Activated CD4-positive, alpha-beta T cell treated with anti-CD3 and anti-CD28 coated beads for 36 hours (primary cell): ENCODE measurements at regions not wholly inside any gene's neighbourhood (a gene's known extent, or its start where the extent isn't known, plus 50 kb on each side); places are given as distances from the start of the nearest gene placed in this dataset.
A peak's percentile ranks its signal among the peaks of the same experiment; 100 is the strongest.

Source experiments
- ATAC-seq: fragments of 200-7000 bp; cut with Tn5 transposase; one replicate; pipeline ENCODE4 v1.10.0; 2021; ENCODE audit warnings: mild to moderate bottlenecking, moderate library complexity
- CTCF ChIA-PET: fragments of 350-600 bp; sonication (Branson Sonifier 250); formaldehyde crosslinking; loops from one replicate; lab custom pipeline; 2021; ENCODE audit warnings: antibody characterized with exemption; lab: Charles Lee
- POLR2A ChIA-PET: fragments of 350-600 bp; sonication (Branson Sonifier 250); formaldehyde crosslinking; loops from one replicate; lab custom pipeline; 2021; ENCODE audit warnings: antibody characterized with exemption, inconsistent platforms; lab: Charles Lee
- DNase-seq: peaks from one replicate; pipeline ENCODE4 v3.0.0-alpha.2; 2020
- H3K27ac Mint-ChIP-seq: one replicate; pipeline ENCODE4 v1.8.0; 2021; ENCODE audit warnings: mixed read lengths
- H3K27me3 Mint-ChIP-seq: one replicate; pipeline ENCODE4 v1.8.0; 2021; ENCODE audit warnings: mixed read lengths
- H3K36me3 Mint-ChIP-seq: one replicate; pipeline ENCODE4 v1.8.0; 2021; ENCODE audit warnings: low read depth, mixed read lengths
- H3K4me1 Mint-ChIP-seq: one replicate; pipeline ENCODE4 v1.8.0; 2021; ENCODE audit warnings: mixed read lengths
- H3K4me3 Mint-ChIP-seq: one replicate; pipeline ENCODE4 v1.8.0; 2021; ENCODE audit warnings: mild to moderate bottlenecking, moderate library complexity, mixed read lengths
- H3K9me3 Mint-ChIP-seq: one replicate; pipeline ENCODE4 v1.8.0; 2021; ENCODE audit warnings: low read depth, mixed read lengths
- intact Hi-C, 2 experiments: fragments of 100-400 bp; cut with DNase I in 1 of 2; cut with micrococcal nuclease in 1 of 2; formaldehyde crosslinking; loops; one replicate each; pipeline versions ENCODE4 v1.14.2 to v1.15.1; 2022 to 2024; cut with DNase I, micrococcal nuclease

DNA sequence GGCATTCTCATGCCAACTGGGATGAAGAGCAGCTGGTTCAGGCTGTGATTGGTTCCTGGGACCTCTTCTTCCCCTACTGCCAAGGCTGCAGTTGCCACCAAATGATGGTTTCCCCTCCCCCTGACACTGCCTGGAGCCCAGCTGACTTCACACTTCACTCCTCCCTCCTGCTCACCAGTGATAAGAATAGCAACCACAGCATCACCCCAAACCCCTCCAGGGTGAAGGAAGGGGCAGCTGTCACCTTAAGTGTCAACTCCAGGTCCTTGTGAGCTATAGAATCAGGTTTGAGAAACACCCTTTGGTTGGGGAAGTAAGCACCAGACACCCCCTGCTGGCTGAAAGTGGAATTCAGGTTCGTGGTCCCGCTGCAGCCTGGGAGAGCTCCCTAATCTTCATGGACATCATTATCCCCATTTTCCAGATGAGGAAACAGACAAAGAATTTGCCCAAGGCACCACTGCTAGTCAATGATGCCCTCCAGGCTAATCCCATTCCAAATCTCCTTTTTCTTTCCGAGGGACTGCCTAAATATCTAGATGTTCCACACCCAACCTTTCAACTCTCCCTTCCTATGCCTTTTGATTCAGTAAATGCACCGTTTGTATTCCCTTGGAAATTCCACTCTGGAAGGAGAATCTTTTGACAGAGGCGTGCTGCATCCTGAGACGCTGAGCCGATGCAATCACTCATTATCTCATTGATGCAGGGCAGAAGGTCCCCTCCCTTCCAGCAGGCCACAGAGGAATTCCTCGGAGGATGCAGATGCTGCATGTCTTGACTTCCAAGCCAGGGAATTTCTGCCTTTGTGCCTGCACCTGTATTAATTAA lies 50.6 kb upstream of the UQCRFS1 start:
- H3K36me3 Mint-ChIP-seq, result no peaks in the 10 kb centered on the region
- H3K4me1 Mint-ChIP-seq, result no peaks in the 10 kb centered on the region
- H3K27ac Mint-ChIP-seq, result no peak overlapping the region
- H3K9me3 Mint-ChIP-seq, result no peaks in the 10 kb centered on the region
- ATAC-seq, result peak; percentile 39
- intact Hi-C loops, result loop anchor here (5.0 to 10.0 kb wide), 2 partner anchors 179 to 526 kb away; no protein-coding TSS in a partner anchor
- H3K4me3 Mint-ChIP-seq, result no peak overlapping the region
- CTCF ChIA-PET, result interaction anchor here (0.6 to 2.9 kb wide), 31 partner anchors 8 to 827 kb away, joined by 3 to 15 read pairs (median 3); partner anchors contain the start of gene UQCRFS1
- POLR2A ChIA-PET, result no interaction called here
- DNase-seq, result peak; percentile 75
- peaks cover 22% of the 10 kb centered on the region for H3K27me3 Mint-ChIP-seq

DNA sequence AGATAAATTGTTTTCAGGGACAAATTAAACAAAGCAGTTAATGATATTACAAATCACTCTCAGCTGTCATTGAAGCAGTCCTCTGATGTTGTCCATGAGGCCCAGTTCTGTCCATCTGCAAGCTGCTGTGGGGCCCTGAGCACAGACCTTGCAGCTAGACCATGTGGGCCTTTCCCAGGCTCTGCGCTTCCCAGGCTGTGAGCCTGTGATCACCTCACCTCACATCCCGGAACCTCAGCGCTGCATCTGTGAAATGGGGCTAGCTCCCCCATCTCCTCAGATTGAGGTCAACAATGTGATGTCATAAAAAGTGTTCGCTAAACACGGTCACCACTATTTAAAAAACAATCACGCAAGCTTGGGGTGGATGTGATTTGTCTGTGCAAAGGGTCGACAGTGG lies 51.9 kb upstream of the UQCRFS1 start:
- ChIA-PET POLR2A (no interaction called here), CTCF (interaction anchor here (1.0 to 2.9 kb wide), 3 partner anchors 10 to 828 kb away, joined by 3 to 15 read pairs (median 5); no protein-coding TSS in a partner anchor)
- no peak for DNase-seq
- Mint-ChIP-seq H3K27me3 (peaks cover 22% of the 10 kb centered on the region), H3K9me3 (no peaks in the 10 kb centered on the region), H3K4me1 (no peaks in the 10 kb centered on the region), H3K36me3 (no peaks in the 10 kb centered on the region), H3K27ac (no peak overlapping the region), H3K4me3 (no peak overlapping the region)
- ATAC-seq, result no peak
- intact Hi-C loops, result loop anchor here (5.0 to 10.0 kb wide), 2 partner anchors 180 to 528 kb away; no protein-coding TSS in a partner anchor

DNA sequence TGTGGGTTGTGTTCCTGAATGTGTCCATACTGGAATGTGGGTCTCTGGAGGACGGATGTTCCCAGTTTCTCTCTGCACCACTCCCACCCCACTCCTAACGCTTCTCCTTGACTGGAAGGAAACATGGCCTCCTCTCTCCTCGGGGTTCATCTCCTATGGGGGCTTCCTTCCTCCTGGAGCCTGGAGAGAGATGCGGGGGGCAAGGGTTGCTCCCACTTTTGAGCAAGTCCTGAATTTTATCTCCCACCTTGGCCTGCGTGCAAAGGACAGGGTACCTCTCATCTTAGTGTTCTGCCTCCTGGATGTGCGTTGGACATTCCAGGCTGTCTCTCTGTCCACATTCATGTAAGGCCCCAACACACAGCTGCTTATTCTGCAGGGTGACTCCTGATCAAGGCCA lies 52.5 kb upstream of the UQCRFS1 start:
- Mint-ChIP-seq H3K27me3 (peaks cover 25% of the 10 kb centered on the region), H3K9me3 (no peaks in the 10 kb centered on the region), H3K27ac (no peak overlapping the region), H3K36me3 (no peaks in the 10 kb centered on the region), H3K4me3 (no peak overlapping the region), H3K4me1 (no peaks in the 10 kb centered on the region)
- ChIA-PET CTCF (interaction anchor here (2.9 kb wide), 1 partner anchor 9 kb away, joined by 15 read pairs; no protein-coding TSS in a partner anchor), POLR2A (no interaction called here)
- intact Hi-C loops, result loop anchor here in 1 of 2 experiments (10.0 kb wide), 1 partner anchor 181 kb away; no protein-coding TSS in a partner anchor
- DNase-seq (no peak), ATAC-seq (no peak)

DNA sequence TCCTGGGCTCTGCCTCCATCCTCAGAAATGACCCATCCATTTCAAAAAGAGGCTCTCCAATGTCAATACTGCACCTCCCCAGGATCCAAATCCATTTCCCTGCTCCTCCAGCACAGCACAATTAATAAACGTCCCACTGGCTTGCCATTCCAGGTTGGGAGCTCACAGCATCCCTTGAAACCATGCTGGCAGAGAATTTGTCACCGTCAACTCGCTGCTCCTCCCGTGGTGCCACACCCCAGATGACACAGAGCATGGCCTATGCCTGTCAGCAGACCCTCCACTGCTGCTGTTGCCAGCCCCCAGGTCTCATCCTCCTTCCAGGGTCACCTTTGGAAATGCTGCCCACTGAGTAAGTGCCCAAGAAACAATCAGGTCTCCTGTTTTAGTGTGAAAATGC lies 53.0 kb upstream of the UQCRFS1 start:
- no peaks in the 10 kb centered on the region for H3K9me3 Mint-ChIP-seq
- CTCF ChIA-PET, result no interaction called here
- POLR2A ChIA-PET, result no interaction called here
- peaks cover 25% of the 10 kb centered on the region for H3K27me3 Mint-ChIP-seq
- ATAC-seq (no peak), DNase-seq (no peak)
- intact Hi-C loops, result loop anchor here in 1 of 2 experiments (10.0 kb wide), 1 partner anchor 181 kb away; no protein-coding TSS in a partner anchor
- H3K36me3 Mint-ChIP-seq, result no peaks in the 10 kb centered on the region
- no peak overlapping the region for H3K4me3 Mint-ChIP-seq
- H3K4me1 Mint-ChIP-seq, result no peaks in the 10 kb centered on the region
- H3K27ac Mint-ChIP-seq, result no peak overlapping the region

DNA sequence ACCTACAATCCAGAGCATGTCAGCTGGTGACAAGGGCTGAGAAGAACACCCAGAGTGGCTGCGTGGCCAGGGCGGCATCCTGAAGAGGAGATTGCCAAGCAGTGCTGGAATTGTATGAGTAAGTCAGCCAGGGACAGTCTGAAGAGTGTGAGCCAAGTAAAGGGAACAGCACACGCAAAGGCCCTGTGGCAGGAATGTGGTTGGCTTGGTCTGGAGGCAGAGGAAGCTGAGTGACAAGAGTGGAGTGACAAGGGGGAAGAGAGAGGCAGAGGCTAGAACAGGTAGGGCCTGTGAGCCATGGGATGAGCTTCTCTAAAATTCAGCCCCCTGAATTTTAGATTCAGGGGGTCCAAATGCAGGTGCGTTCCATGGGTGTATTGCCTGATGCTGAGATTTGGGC lies 53.7 kb upstream of the UQCRFS1 start:
- ChIA-PET POLR2A (no interaction called here), CTCF (no interaction called here)
- H3K27ac Mint-ChIP-seq, result no peak overlapping the region
- H3K9me3 Mint-ChIP-seq, result no peaks in the 10 kb centered on the region
- no peaks in the 10 kb centered on the region for H3K36me3 Mint-ChIP-seq
- DNase-seq (no peak), ATAC-seq (no peak)
- H3K27me3 Mint-ChIP-seq, result peaks cover 25% of the 10 kb centered on the region
- H3K4me3 Mint-ChIP-seq, result no peak overlapping the region
- no peaks in the 10 kb centered on the region for H3K4me1 Mint-ChIP-seq
- intact Hi-C loops, result loop anchor here in 1 of 2 experiments (10.0 kb wide), 1 partner anchor 182 kb away; no protein-coding TSS in a partner anchor

DNA sequence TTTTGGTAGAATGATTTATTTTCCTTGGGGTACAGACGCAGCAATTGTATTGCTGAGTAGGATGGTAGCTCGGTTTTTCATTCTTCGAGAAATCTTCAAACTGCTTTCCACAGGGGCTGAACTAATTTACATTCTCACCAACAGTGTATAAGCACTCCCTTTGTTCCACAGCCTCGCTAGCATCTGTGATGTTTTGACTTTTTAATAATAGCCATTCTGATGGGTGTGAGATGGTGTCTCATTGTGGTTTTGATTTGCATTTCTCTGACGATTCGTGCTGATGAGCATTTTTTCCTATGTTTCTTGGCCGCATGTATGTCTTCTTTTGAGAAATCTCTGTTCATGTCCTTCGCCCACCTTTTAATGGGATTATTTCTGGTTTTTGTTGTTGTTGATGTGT lies 54.8 kb upstream of the UQCRFS1 start:
- Mint-ChIP-seq H3K4me1 (no peaks in the 10 kb centered on the region), H3K36me3 (no peaks in the 10 kb centered on the region), H3K9me3 (no peaks in the 10 kb centered on the region), H3K4me3 (no peak overlapping the region), H3K27me3 (peaks cover 26% of the 10 kb centered on the region), H3K27ac (no peak overlapping the region)
- no peak for ATAC-seq
- no peak for DNase-seq
- CTCF ChIA-PET, result no interaction called here
- intact Hi-C loops, result loop anchor here in 1 of 2 experiments (10.0 kb wide), 1 partner anchor 183 kb away; no protein-coding TSS in a partner anchor
- POLR2A ChIA-PET, result no interaction called here

DNA sequence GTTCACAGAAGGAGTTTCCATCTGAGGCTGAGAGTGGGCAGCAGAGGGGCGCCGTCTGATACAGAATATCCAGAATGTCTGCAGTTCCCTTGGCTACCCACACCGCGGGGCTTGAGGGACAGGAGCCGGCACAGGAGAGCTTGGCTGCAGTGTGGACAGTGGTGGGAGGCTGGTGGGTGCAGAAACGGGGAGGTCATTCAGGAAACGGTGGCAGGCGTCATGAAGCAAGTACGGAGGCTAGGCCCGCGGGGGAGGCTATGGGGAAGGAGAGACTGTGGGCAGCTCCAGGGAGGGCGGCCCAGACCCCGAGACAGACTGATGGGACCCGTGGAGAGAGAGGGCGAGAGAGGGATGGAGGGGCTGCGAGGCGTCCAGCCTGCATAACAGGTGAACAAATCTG lies 55.2 kb upstream of the UQCRFS1 start:
- DNase-seq (no peak), ATAC-seq (no peak)
- intact Hi-C loops, result loop anchor here in 1 of 2 experiments (10.0 kb wide), 1 partner anchor 183 kb away; no protein-coding TSS in a partner anchor
- ChIA-PET POLR2A (no interaction called here), CTCF (interaction anchor here (0.7 kb wide), 1 partner anchor 539 kb away, joined by 3 read pairs; no protein-coding TSS in a partner anchor)
- Mint-ChIP-seq H3K27ac (no peak overlapping the region), H3K9me3 (no peaks in the 10 kb centered on the region), H3K4me1 (no peaks in the 10 kb centered on the region), H3K27me3 (peaks cover 30% of the 10 kb centered on the region), H3K4me3 (no peak overlapping the region), H3K36me3 (no peaks in the 10 kb centered on the region)

DNA sequence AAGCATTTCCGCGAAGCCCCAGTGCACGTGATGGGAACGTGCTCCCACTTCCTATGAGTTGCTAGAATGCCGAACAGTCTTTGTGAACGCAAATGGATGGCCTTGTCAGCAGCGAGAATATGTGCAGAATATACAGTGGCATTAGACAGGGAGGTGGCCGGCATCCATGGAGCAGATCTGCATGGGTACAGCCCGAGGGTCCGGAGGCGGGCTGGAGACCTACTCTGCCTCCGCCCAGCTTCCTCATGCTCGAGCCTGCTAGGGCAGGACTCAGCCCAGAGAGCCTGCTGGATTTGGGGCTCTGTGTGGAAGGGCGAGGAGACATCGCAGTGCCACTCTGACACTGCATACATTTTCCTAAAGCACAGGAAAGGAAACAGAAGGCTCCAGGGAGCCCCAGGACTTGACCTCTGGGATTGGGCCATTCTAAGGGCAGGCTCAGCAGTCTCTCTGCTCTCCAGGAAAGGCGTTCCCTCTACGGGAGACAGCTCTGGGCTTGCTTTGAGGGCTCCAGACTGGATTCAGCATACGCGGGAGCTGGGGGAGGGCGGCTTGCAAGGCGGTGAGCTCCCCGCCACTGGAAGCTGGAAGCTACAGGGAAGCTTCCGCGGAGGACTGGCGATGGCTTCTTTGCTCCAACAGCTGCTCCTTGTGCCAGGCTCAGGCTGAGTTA lies 55.9 kb upstream of the UQCRFS1 start:
- Mint-ChIP-seq H3K36me3 (no peaks in the 10 kb centered on the region), H3K27ac (no peak overlapping the region), H3K4me3 (no peak overlapping the region), H3K4me1 (no peaks in the 10 kb centered on the region), H3K27me3 (peaks cover 26% of the 10 kb centered on the region), H3K9me3 (no peaks in the 10 kb centered on the region)
- ATAC-seq (no peak), DNase-seq (no peak)
- intact Hi-C loops, result loop anchor here in 1 of 2 experiments (10.0 kb wide), 1 partner anchor 184 kb away; no protein-coding TSS in a partner anchor
- CTCF ChIA-PET, result interaction anchor here (0.7 kb wide), 2 partner anchors 123 to 540 kb away, joined by 3 read pairs; no protein-coding TSS in a partner anchor
- POLR2A ChIA-PET, result no interaction called here

DNA sequence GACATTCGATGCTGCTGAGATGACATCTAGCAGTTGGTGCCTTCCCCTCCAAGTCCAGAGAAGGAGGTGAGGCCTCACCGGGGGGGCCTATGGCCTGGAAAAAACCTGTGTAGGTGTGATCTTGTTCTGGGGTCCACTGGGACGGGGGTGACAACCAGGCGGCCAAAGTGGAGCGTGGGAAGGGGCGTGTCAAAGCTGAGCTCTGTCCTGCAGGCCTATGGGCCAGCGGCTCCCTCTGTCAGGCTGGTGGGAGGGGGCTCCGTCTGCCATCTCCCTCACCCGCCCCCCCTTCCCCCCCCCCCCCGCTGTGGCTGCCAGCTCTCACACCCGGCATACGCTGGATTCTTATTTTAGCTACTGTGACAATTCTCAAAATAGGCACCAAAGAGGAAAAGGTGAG lies 56.7 kb upstream of the UQCRFS1 start:
- Mint-ChIP-seq H3K4me3 (no peak overlapping the region), H3K27me3 (peaks cover 23% of the 10 kb centered on the region)
- CTCF ChIA-PET, result interaction anchor here (0.7 kb wide), 1 partner anchor 123 kb away, joined by 3 read pairs; no protein-coding TSS in a partner anchor

DNA sequence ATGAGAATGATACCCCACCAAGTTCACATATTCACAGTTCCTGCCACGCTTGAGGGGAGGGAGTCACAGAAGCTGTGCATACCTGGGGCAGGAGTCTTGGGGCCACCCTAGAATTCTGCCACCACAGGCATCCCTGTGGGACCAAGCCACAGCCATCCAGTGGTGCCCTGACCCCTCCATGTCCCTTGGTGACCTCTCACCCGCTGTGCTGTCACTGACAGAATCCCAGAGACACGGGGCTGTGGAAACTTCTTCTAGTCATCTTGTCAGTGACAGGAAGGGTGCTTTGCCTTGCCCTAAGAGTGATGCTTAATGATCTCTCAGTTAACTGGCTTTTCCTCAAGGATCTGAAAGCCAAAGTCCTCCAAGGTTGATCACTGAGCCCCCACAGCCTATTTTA lies 58.4 kb upstream of the UQCRFS1 start:
- Mint-ChIP-seq H3K4me3 (no peak overlapping the region), H3K9me3 (no peaks in the 10 kb centered on the region), H3K27ac (no peak overlapping the region), H3K4me1 (no peaks in the 10 kb centered on the region), H3K36me3 (no peaks in the 10 kb centered on the region), H3K27me3 (peaks cover 17% of the 10 kb centered on the region)
- CTCF ChIA-PET, result interaction anchor here (0.8 kb wide), 1 partner anchor 1522 kb away, joined by 4 read pairs; no protein-coding TSS in a partner anchor
- POLR2A ChIA-PET, result no interaction called here
- intact Hi-C loops, result no loop called here
- DNase-seq (no peak), ATAC-seq (no peak)

More for the DNA sequence above, 56.7 kb upstream of the UQCRFS1 start:
- H3K27ac Mint-ChIP-seq, result no peak overlapping the region
- H3K9me3 Mint-ChIP-seq, result no peaks in the 10 kb centered on the region
- POLR2A ChIA-PET, result no interaction called here
- H3K4me1 Mint-ChIP-seq, result no peaks in the 10 kb centered on the region
- DNase-seq (no peak), ATAC-seq (no peak)
- H3K36me3 Mint-ChIP-seq, result no peaks in the 10 kb centered on the region
- intact Hi-C loops, result loop anchor here in 1 of 2 experiments (10.0 kb wide), 1 partner anchor 185 kb away; no protein-coding TSS in a partner anchor

DNA sequence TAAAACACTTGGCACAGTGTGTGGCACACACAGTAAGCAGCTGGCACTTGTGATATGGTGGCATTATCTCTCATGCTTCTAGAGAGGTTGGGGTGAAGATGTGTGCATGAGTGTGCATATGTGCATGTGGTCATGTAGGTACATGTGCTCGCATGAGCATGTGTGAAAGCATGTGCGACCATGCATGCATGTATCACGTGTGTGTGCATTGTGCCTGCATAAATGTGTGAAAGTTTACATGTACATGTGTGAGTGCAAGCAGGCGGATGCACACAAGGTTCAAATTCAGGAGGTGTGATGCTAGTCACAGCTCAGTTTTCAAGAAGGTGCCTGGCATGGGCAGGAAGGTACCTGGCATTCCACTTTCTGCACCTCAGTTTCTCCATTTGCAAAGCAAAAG lies 59.0 kb upstream of the UQCRFS1 start:
- ATAC-seq, result no peak
- Mint-ChIP-seq H3K4me1 (peaks cover 2% of the 10 kb centered on the region), H3K4me3 (no peak overlapping the region), H3K9me3 (no peaks in the 10 kb centered on the region), H3K27me3 (peaks cover 17% of the 10 kb centered on the region), H3K36me3 (no peaks in the 10 kb centered on the region), H3K27ac (no peak overlapping the region)
- POLR2A ChIA-PET, result no interaction called here
- DNase-seq, result no peak
- intact Hi-C loops, result no loop called here
- CTCF ChIA-PET, result interaction anchor here (0.8 kb wide), 2 partner anchors 8 to 1521 kb away, joined by 3 to 4 read pairs; no protein-coding TSS in a partner anchor
